Activated CD4-positive, CD25-positive, alpha-beta regulatory T cell treated with anti-CD3 and anti-CD28 coated beads, Interleukin-2, amount 50 U/mL, for 16 hours (primary cell): ENCODE measurements at regions not wholly inside any gene's neighbourhood (a gene's known extent, or its start where the extent isn't known, plus 50 kb on each side); places are given as distances from the start of the nearest gene placed in this dataset.
"Not testable (repeated sequence)": the region's sequence is repeated elsewhere in the genome, so short reads cannot be mapped to it uniquely, and the experiment has no call there.

Source experiments
- DNase-seq: peaks from one replicate; pipeline ENCODE4 v3.0.0-alpha.2; 2020; ENCODE audit warnings: low read depth, low spot score

- no peak for DNase-seq
Measured at GRCh38 chr10:62699148-62699547, 105.4 kb upstream of the ADO start.

GRCh38 chr10:62704121-62704520 lies 100.4 kb upstream of the ADO start:
- not testable (repeated sequence) for DNase-seq

GRCh38 chr10:62705789-62706188 lies 98.7 kb upstream of the ADO start:
- no peak for DNase-seq

GRCh38 chr10:62707810-62708209 lies 96.7 kb upstream of the ADO start:
- no peak for DNase-seq

- DNase-seq, result no peak
Measured at GRCh38 chr10:62708569-62708968, 96.0 kb upstream of the ADO start.

GRCh38 chr10:62709200-62709599 lies 95.3 kb upstream of the ADO start:
- no peak for DNase-seq

- no peak for DNase-seq
Measured at GRCh38 chr10:62710182-62710581, 94.3 kb upstream of the ADO start.

GRCh38 chr10:62715383-62715782 lies 89.1 kb upstream of the ADO start:
- DNase-seq, result no peak

GRCh38 chr10:62718585-62718984 lies 85.9 kb upstream of the ADO start:
- DNase-seq, result no peak

- DNase-seq, result no peak
Measured at GRCh38 chr10:62719061-62719460, 85.5 kb upstream of the ADO start.

GRCh38 chr10:62721687-62722086 lies 82.8 kb upstream of the ADO start:
- no peak for DNase-seq

GRCh38 chr10:62723375-62723774 lies 81.1 kb upstream of the ADO start:
- no peak for DNase-seq

- no peak for DNase-seq
Measured at GRCh38 chr10:62724465-62724864, 80.1 kb upstream of the ADO start.

- DNase-seq, result peak; percentile 45
Measured at GRCh38 chr10:62726142-62726541, 78.4 kb upstream of the ADO start.

GRCh38 chr10:62726638-62727037 lies 77.9 kb upstream of the ADO start:
- no peak for DNase-seq

- DNase-seq, result no peak
Measured at GRCh38 chr10:62727934-62728333, 76.6 kb upstream of the ADO start.

- no peak for DNase-seq
Measured at GRCh38 chr10:62728479-62728878, 76.0 kb upstream of the ADO start.

- DNase-seq, result peak; percentile 30
Measured at GRCh38 chr10:62732841-62733653, 71.5 kb upstream of the ADO start.

GRCh38 chr10:62733654-62734293 lies 70.7 kb upstream of the ADO start:
- DNase-seq, result no peak

GRCh38 chr10:62734781-62735463 lies 69.6 kb upstream of the ADO start:
- no peak for DNase-seq

- DNase-seq, result no peak
Measured at GRCh38 chr10:62735464-62736167, 68.9 kb upstream of the ADO start.

- DNase-seq, result no peak
Measured at GRCh38 chr10:62736168-62736546, 68.4 kb upstream of the ADO start.
